ENCODE measurements at regions not wholly inside any gene's neighbourhood (a gene's known extent, or its start where the extent isn't known, plus 50 kb on each side); places are given as distances from the start of the nearest gene placed in this dataset.
"Not testable (repeated sequence)": the region's sequence is repeated elsewhere in the genome, so short reads cannot be mapped to it uniquely, and the experiment has no call there.

- Histone ChIP-seq H3K27me3 (no peaks in the 10 kb centered on the region), H3K4me3 (no peak overlapping the region), H3K27ac (no peak overlapping the region), H3K36me3 (no peaks in the 10 kb centered on the region), H3K9me3 (peaks cover 0 to 5% (median 0%) of the 10 kb centered on the region in 4 donors), H3K4me1 (no peaks in the 10 kb centered on the region)
- DNase-seq (no peak), ATAC-seq (ENCODE audit: low FRiP score in 2 of 2) (no peak)
- TF ChIP-seq POLR2A (IDR thresholded peaks at IDR 0.05): no peak
- TF ChIP-seq EP300 (IDR thresholded peaks at IDR 0.05): no peak
- no peak for TF ChIP-seq POLR2AphosphoS5 (IDR thresholded peaks at IDR 0.05)
- TF ChIP-seq CTCF (IDR thresholded peaks at IDR 0.05): no peak
- WGBS, 2 donors: 46% methylated on average over 6 of the region's 6 CpGs
Observed at GRCh38 chr14:21791749-21792148, 118.1 kb upstream of the OR4E1 start.

- H3K36me3 ChIP-seq; H3K4me1 ChIP-seq; ATAC-seq (ENCODE audit: low FRiP score in 2 of 2); H3K4me3 ChIP-seq; H3K27ac ChIP-seq; H3K27me3 ChIP-seq; DNase-seq; H3K9me3 ChIP-seq: not testable (repeated sequence)
- 83 to 92% methylated on average over 1 of the region's 1 CpG for WGBS, 2 donors
Observed at GRCh38 chr14:21788687-21789086, 115.1 kb upstream of the OR4E1 start.

- not testable (repeated sequence) for H3K4me3 ChIP-seq; H3K27ac ChIP-seq; ATAC-seq (ENCODE audit: low FRiP score in 2 of 2); H3K27me3 ChIP-seq; DNase-seq; H3K4me1 ChIP-seq; H3K9me3 ChIP-seq; H3K36me3 ChIP-seq
- WGBS, 2 donors: 93 to 95% methylated on average over 1 of the region's 1 CpG
Observed at GRCh38 chr14:21787242-21787641, 113.6 kb upstream of the OR4E1 start.

GRCh38 chr14:21781543-21781942, 107.9 kb upstream of the OR4E1 start:
- TF ChIP-seq EP300 (IDR thresholded peaks at IDR 0.05): no peak
- TF ChIP-seq POLR2A (IDR thresholded peaks at IDR 0.05): no peak
- TF ChIP-seq CTCF (IDR thresholded peaks at IDR 0.05): no peak
- no peak for TF ChIP-seq POLR2AphosphoS5 (IDR thresholded peaks at IDR 0.05)
- H3K9me3 ChIP-seq: no peaks in the 10 kb centered on the region
- no peaks in the 10 kb centered on the region for H3K27me3 ChIP-seq
- DNase-seq (peak in 1 of 2 donors; percentile 38), ATAC-seq (ENCODE audit: low FRiP score in 2 of 2) (peak in 1 of 2 donors; percentile 19)
- H3K36me3 ChIP-seq: no peaks in the 10 kb centered on the region
- 85 to 87% methylated on average over 2 to 6 of the region's 6 CpGs for WGBS, 2 donors
- no peak overlapping the region for H3K27ac ChIP-seq
- H3K4me3 ChIP-seq: no peak overlapping the region
- no peaks in the 10 kb centered on the region for H3K4me1 ChIP-seq

GRCh38 chr14:21780429-21781084, 106.9 kb upstream of the OR4E1 start:
- no peaks in the 10 kb centered on the region for H3K36me3 ChIP-seq
- ATAC-seq (ENCODE audit: low FRiP score in 2 of 2) (peak in 1 of 2 donors; percentile 19), DNase-seq (peak in 1 of 2 donors; percentile 46)
- WGBS, 2 donors: 71 to 83% methylated on average over 11 to 12 of the region's 14 CpGs
- no peaks in the 10 kb centered on the region for H3K27me3 ChIP-seq
- no peaks in the 10 kb centered on the region for H3K9me3 ChIP-seq
- no peaks in the 10 kb centered on the region for H3K4me1 ChIP-seq
- no peak overlapping the region for H3K4me3 ChIP-seq
- H3K27ac ChIP-seq: no peak overlapping the region
- no peak for TF ChIP-seq POLR2A (IDR thresholded peaks at IDR 0.05)
- no peak for TF ChIP-seq POLR2AphosphoS5 (IDR thresholded peaks at IDR 0.05)
- TF ChIP-seq EP300 (IDR thresholded peaks at IDR 0.05): no peak
- no peak for TF ChIP-seq CTCF (IDR thresholded peaks at IDR 0.05)

GRCh38 chr14:21771671-21772070, 98.1 kb upstream of the OR4E1 start:
- ATAC-seq (ENCODE audit: low FRiP score in 2 of 2) (no peak), DNase-seq (no peak)
- WGBS, 2 donors: 83 to 92% methylated on average over 1 of the region's 1 CpG
- no peaks in the 10 kb centered on the region for H3K27me3 ChIP-seq
- H3K4me1 ChIP-seq: no peaks in the 10 kb centered on the region
- no peak overlapping the region for H3K4me3 ChIP-seq
- no peak overlapping the region for H3K27ac ChIP-seq
- H3K36me3 ChIP-seq: no peaks in the 10 kb centered on the region
- no peak for TF ChIP-seq POLR2A (IDR thresholded peaks at IDR 0.05)
- TF ChIP-seq POLR2AphosphoS5 (IDR thresholded peaks at IDR 0.05): no peak
- no peak for TF ChIP-seq CTCF (IDR thresholded peaks at IDR 0.05)
- no peak for TF ChIP-seq EP300 (IDR thresholded peaks at IDR 0.05)
- no peaks in the 10 kb centered on the region for H3K9me3 ChIP-seq

All from upper lobe of left lung (tissue), 6 donors.